HG02981 (cell line): ENCODE measurements at regions not wholly inside any gene's neighbourhood (a gene's known extent, or its start where the extent isn't known, plus 50 kb on each side); places are given as distances from the start of the nearest gene placed in this dataset.

Experiments used
- ATAC-seq: cut with Tn5 transposase; IDR thresholded peaks from one replicate; pipeline ENCODE4 v1.9.1; 2021; ENCODE audit warnings: mild to moderate bottlenecking, moderate library complexity; ENCODE audit not compliant: unreplicated experiment

GRCh38 chr16:79697562-79698112, 97.1 kb upstream of the MAF start:
- no peak for ATAC-seq

GRCh38 chr16:79691007-79691406, 90.5 kb upstream of the MAF start:
- ATAC-seq, result no peak

- ATAC-seq, result no peak
Observed at GRCh38 chr16:79690159-79690558, 89.6 kb upstream of the MAF start.

- no peak for ATAC-seq
Observed at GRCh38 chr16:79687249-79688130, 87.0 kb upstream of the MAF start.

GRCh38 chr16:79685871-79686270, 85.3 kb upstream of the MAF start:
- no peak for ATAC-seq

GRCh38 chr16:79679334-79679733, 78.8 kb upstream of the MAF start:
- ATAC-seq, result no peak

- no peak for ATAC-seq
Observed at GRCh38 chr16:79677799-79678530, 77.4 kb upstream of the MAF start.

- no peak for ATAC-seq
Observed at GRCh38 chr16:79673635-79674034, 73.1 kb upstream of the MAF start.

GRCh38 chr16:79672524-79672923, 72.0 kb upstream of the MAF start:
- ATAC-seq, result no peak

GRCh38 chr16:79668502-79668901, 68.0 kb upstream of the MAF start:
- ATAC-seq, result no peak

GRCh38 chr16:79665970-79666369, 65.4 kb upstream of the MAF start:
- ATAC-seq, result no peak

GRCh38 chr16:79664407-79664806, 63.9 kb upstream of the MAF start:
- no peak for ATAC-seq

- ATAC-seq, result no peak
Observed at GRCh38 chr16:79662669-79663313, 62.3 kb upstream of the MAF start.

- ATAC-seq, result no peak
Observed at GRCh38 chr16:79662122-79662521, 61.6 kb upstream of the MAF start.

- ATAC-seq, result no peak
Observed at GRCh38 chr16:79661578-79661977, 61.0 kb upstream of the MAF start.

GRCh38 chr16:79659344-79659743, 58.8 kb upstream of the MAF start:
- ATAC-seq, result no peak

- no peak for ATAC-seq
Observed at GRCh38 chr16:79658301-79659033, 57.9 kb upstream of the MAF start.

GRCh38 chr16:79656553-79657115, 56.1 kb upstream of the MAF start:
- no peak for ATAC-seq

- ATAC-seq, result no peak
Observed at GRCh38 chr16:79653373-79653891, 52.9 kb upstream of the MAF start.

GRCh38 chr16:79651363-79651762, 50.8 kb upstream of the MAF start:
- ATAC-seq, result no peak
